Karpas-422 (cell line): ENCODE measurements at regions not wholly inside any gene's neighbourhood (a gene's known extent, or its start where the extent isn't known, plus 50 kb on each side); places are given as distances from the start of the nearest gene placed in this dataset.
A peak's percentile ranks its signal among the peaks of the same experiment; 100 is the strongest.

Experiments
- DNase-seq: peaks from one replicate; pipeline ENCODE4 v3.0.0-alpha.2; 2015
- H2AFZ ChIP-seq: fragments of 200-600 bp; sonication (generic); 2 replicates; pipeline ENCODE4 v1.6.1; 2014; ENCODE audit warnings: antibody characterized with exemption, low read length, mixed read lengths
- H3K27ac ChIP-seq: fragments of 200-600 bp; sonication (generic); 2 replicates; pipeline ENCODE4 v1.5.1; 2014; ENCODE audit warnings: mild to moderate bottlenecking, low read length, moderate library complexity
- H3K27me3 ChIP-seq: fragments of 200-600 bp; sonication (generic); 2 replicates; pipeline ENCODE4 v1.6.1; 2014; ENCODE audit warnings: low read length, mixed read lengths
- H3K36me3 ChIP-seq: fragments of 200-600 bp; sonication (generic); 2 replicates; pipeline ENCODE4 v1.6.1; 2014; ENCODE audit warnings: low read length, mixed read lengths; ENCODE audit not compliant: insufficient read depth
- H3K4me1 ChIP-seq: fragments of 200-600 bp; sonication (generic); 2 replicates; pipeline ENCODE4 v1.6.1; 2014; ENCODE audit warnings: mild to moderate bottlenecking, low read length, mixed read lengths
- H3K4me2 ChIP-seq: fragments of 200-600 bp; sonication (generic); 2 replicates; pipeline ENCODE4 v1.6.1; 2014; ENCODE audit warnings: low read length, low read depth, mild to moderate bottlenecking; ENCODE audit not compliant: poor library complexity, severe bottlenecking
- H3K4me3 ChIP-seq: fragments of 200-600 bp; sonication (generic); 2 replicates; pipeline ENCODE4 v1.5.1; 2014; ENCODE audit warnings: mild to moderate bottlenecking, antibody characterized with exemption, low read length, mixed read lengths
- H3K79me2 ChIP-seq: fragments of 200-600 bp; sonication (generic); 2 replicates; pipeline ENCODE4 v1.6.1; 2014; ENCODE audit warnings: mild to moderate bottlenecking, low read length, mixed read lengths
- H3K9ac ChIP-seq: fragments of 200-600 bp; sonication (generic); 2 replicates; pipeline ENCODE4 v1.6.0; 2014; ENCODE audit warnings: low read length
- H3K9me2 ChIP-seq: fragments of 200-600 bp; sonication (generic), shearing (Covaris generic); replicated peaks from 2 replicates; pipeline ENCODE4 v1.6.0; 2014; ENCODE audit warnings: mild to moderate bottlenecking, low read length, moderate library complexity; ENCODE audit not compliant: insufficient read depth
- H3K9me3 ChIP-seq: fragments of 300-700, 200-600 bp; sonication (generic); 2 replicates; pipeline ENCODE4 v1.6.1; 2014; ENCODE audit warnings: low read length, mixed read lengths
- H4K20me1 ChIP-seq: fragments of 200-600 bp; sonication (generic); 2 replicates; pipeline ENCODE4 v1.6.1; 2014; ENCODE audit warnings: mild to moderate bottlenecking, antibody characterized with exemption, low read length, low read depth; ENCODE audit not compliant: insufficient read depth

DNA sequence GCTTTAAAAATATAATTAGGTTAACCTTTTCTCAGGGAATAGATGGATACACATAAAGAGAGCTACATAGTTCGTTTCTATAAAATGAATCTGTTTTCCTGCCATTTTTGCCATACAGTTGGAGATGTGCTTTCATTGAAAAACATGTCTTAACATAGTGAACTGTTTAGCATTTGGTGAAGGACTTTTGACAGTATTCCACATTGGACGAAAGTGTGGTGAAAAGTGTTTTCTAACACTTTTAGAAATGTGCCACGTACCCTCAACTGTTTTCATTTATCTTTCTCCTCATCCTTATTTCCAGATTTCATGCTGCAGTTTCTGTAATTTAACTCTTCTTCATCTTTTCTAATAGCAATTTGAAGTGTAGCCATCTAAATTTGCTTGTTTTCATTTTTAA is 249.1 kb upstream of the MTNR1B start:
- DNase-seq: no peak
- H3K27ac ChIP-seq: no peak overlapping the region

GRCh38 chr11:92725352-92725751 is 244.1 kb upstream of the MTNR1B start:
- H2AFZ ChIP-seq: no peak overlapping the region
- no peaks in the 10 kb centered on the region for H3K9me3 ChIP-seq

More for the DNA sequence above, 249.1 kb upstream of the MTNR1B start:
- Histone ChIP-seq H4K20me1 (no peaks in the 10 kb centered on the region), H2AFZ (no peak overlapping the region), H3K4me1 (no peaks in the 10 kb centered on the region), H3K4me3 (no peak overlapping the region), H3K27me3 (peaks cover 4% of the 10 kb centered on the region; the same call in 1 of the 2 replicates), H3K4me2 (no peak overlapping the region), H3K36me3 (no peaks in the 10 kb centered on the region), H3K79me2 (no peaks in the 10 kb centered on the region), H3K9me2 (no peaks in the 10 kb centered on the region), H3K9ac (no peak overlapping the region), H3K9me3 (no peaks in the 10 kb centered on the region)

DNA sequence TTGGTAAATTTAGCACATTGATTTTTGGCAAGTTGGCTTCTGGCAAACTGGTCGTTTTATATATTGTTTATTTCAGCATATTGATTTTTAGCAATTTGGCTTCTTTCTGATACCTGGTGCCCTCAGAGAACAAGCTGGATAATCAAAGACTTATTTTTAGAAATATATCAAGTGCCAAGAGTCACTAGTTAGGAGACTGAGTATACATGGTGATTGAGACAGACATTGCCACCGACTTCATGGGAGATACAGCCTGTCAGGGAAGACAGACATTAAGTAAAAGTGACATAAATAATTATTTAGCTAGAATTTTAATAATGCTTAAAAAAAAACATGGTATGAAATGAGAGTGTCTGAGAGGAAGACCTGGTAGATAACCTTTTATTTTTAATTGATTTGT is 242.3 kb upstream of the MTNR1B start:
- no peaks in the 10 kb centered on the region for H3K36me3 ChIP-seq

More at GRCh38 chr11:92725352-92725751, 244.1 kb upstream of the MTNR1B start:
- H3K4me2 ChIP-seq: no peak overlapping the region
- H3K9me2 ChIP-seq: no peaks in the 10 kb centered on the region
- no peak overlapping the region for H3K4me3 ChIP-seq
- DNase-seq: no peak
- H3K27ac ChIP-seq: no peak overlapping the region
- no peak overlapping the region for H3K9ac ChIP-seq
- no peaks in the 10 kb centered on the region for H3K36me3 ChIP-seq
- H4K20me1 ChIP-seq: no peaks in the 10 kb centered on the region
- H3K79me2 ChIP-seq: no peaks in the 10 kb centered on the region
- H3K4me1 ChIP-seq: no peaks in the 10 kb centered on the region
- no peaks in the 10 kb centered on the region for H3K27me3 ChIP-seq

GRCh38 chr11:92727769-92728168 is 241.7 kb upstream of the MTNR1B start:
- Histone ChIP-seq H3K27me3 (peaks cover 3% of the 10 kb centered on the region; the same call in 1 of the 2 replicates), H3K9me2 (no peaks in the 10 kb centered on the region), H3K36me3 (no peaks in the 10 kb centered on the region), H3K4me3 (no peak overlapping the region), H3K9ac (no peak overlapping the region), H3K79me2 (no peaks in the 10 kb centered on the region), H3K27ac (no peak overlapping the region), H3K4me2 (no peak overlapping the region), H3K4me1 (no peaks in the 10 kb centered on the region), H3K9me3 (no peaks in the 10 kb centered on the region), H4K20me1 (no peaks in the 10 kb centered on the region), H2AFZ (no peak overlapping the region)
- DNase-seq: no peak

More for the DNA sequence above, 242.3 kb upstream of the MTNR1B start:
- DNase-seq: no peak
- Histone ChIP-seq H3K4me3 (no peak overlapping the region), H3K9me2 (no peaks in the 10 kb centered on the region), H3K9ac (no peak overlapping the region), H2AFZ (no peak overlapping the region), H4K20me1 (no peaks in the 10 kb centered on the region), H3K9me3 (no peaks in the 10 kb centered on the region), H3K79me2 (no peaks in the 10 kb centered on the region), H3K27me3 (peaks cover 3% of the 10 kb centered on the region; the same call in 1 of the 2 replicates), H3K27ac (no peak overlapping the region), H3K4me1 (no peaks in the 10 kb centered on the region), H3K4me2 (no peak overlapping the region)

DNA sequence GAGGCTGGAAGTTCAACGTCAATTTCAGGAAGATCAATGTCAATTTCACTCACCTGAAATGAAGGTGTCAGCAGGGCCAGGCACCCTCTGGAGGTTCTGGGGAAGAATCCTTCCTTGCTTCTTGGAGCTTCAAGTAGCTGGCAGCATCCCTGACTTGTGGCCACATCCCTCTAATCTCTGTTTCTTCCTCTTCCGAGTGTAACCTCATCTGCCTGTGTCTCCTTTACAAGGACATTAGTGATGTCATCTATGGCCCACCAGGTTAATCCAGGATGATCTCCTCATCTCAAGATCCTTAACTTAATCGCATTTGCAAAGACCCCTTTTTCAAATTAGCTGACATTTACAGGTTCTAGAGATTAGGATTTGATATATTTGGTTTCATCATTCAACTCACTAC is 240.8 kb upstream of the MTNR1B start:
- Histone ChIP-seq H3K36me3 (no peaks in the 10 kb centered on the region), H3K27me3 (peaks cover 3% of the 10 kb centered on the region; the same call in 1 of the 2 replicates), H3K4me3 (no peak overlapping the region), H3K4me2 (no peak overlapping the region), H4K20me1 (no peaks in the 10 kb centered on the region), H3K9me2 (no peaks in the 10 kb centered on the region), H3K9ac (no peak overlapping the region), H3K9me3 (no peaks in the 10 kb centered on the region), H3K79me2 (no peaks in the 10 kb centered on the region), H3K4me1 (no peaks in the 10 kb centered on the region), H3K27ac (no peak overlapping the region), H2AFZ (no peak overlapping the region)
- no peak for DNase-seq

DNA sequence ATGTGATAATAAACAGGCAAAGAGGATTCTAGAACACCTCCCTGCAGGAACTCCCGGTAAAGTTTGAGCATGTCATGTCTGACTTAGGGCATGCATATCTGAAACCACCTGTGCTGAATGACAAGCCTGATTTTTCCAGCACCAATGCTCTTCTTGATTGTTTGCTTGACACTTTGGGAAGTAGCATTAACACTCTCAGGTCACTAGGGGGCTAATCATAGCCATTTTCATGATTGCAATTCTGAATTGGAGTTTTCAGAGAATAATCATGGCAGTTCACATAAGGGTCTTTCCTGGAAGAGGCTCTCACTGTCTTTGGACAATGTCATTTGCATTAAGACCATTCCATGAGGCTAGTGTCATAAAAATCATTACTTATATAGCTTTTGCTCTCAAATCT is 234.4 kb upstream of the MTNR1B start:
- Histone ChIP-seq H3K27me3 (peaks cover 3% of the 10 kb centered on the region; the same call in 1 of the 2 replicates), H3K36me3 (no peaks in the 10 kb centered on the region), H3K4me1 (no peaks in the 10 kb centered on the region), H3K9ac (no peak overlapping the region), H3K27ac (no peak overlapping the region), H3K4me2 (no peak overlapping the region), H3K4me3 (no peak overlapping the region), H4K20me1 (no peaks in the 10 kb centered on the region), H3K9me2 (no peaks in the 10 kb centered on the region), H2AFZ (no peak overlapping the region), H3K9me3 (no peaks in the 10 kb centered on the region), H3K79me2 (no peaks in the 10 kb centered on the region)
- DNase-seq: peak; percentile 70

- Histone ChIP-seq H3K27ac (no peak overlapping the region), H4K20me1 (no peaks in the 10 kb centered on the region), H2AFZ (no peak overlapping the region), H3K4me1 (no peaks in the 10 kb centered on the region), H3K9me3 (no peaks in the 10 kb centered on the region), H3K36me3 (no peaks in the 10 kb centered on the region), H3K4me3 (no peak overlapping the region), H3K4me2 (no peak overlapping the region), H3K9ac (no peak overlapping the region), H3K79me2 (no peaks in the 10 kb centered on the region), H3K9me2 (no peaks in the 10 kb centered on the region), H3K27me3 (no peaks in the 10 kb centered on the region)
- DNase-seq: no peak
Observed at GRCh38 chr11:92738276-92738675, 231.2 kb upstream of the MTNR1B start.

DNA sequence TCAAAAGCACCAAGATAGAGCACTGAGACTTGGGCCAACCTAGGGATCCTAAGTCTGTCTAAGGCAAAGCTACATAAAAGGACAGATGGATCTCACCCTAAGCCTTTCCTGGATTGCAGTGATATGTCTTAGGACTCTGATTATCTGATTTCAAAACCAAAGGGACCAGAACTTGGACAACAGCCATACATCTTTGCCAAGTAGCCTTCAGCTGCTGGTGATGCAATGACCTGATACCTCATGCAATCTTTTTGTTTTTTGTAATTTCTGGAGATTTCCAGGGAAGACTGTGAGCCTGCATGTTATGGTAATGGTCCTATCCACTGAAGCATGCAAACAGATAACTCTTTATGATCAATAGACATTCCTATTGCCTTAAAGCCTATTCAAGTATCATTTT is 230.4 kb upstream of the MTNR1B start:
- Histone ChIP-seq H3K79me2 (no peaks in the 10 kb centered on the region), H3K9ac (no peak overlapping the region), H3K4me3 (no peak overlapping the region), H3K27me3 (no peaks in the 10 kb centered on the region), H4K20me1 (no peaks in the 10 kb centered on the region), H3K36me3 (no peaks in the 10 kb centered on the region), H3K4me2 (no peak overlapping the region), H3K4me1 (no peaks in the 10 kb centered on the region), H2AFZ (no peak overlapping the region), H3K9me3 (no peaks in the 10 kb centered on the region), H3K27ac (no peak overlapping the region), H3K9me2 (no peaks in the 10 kb centered on the region)
- no peak for DNase-seq

DNA sequence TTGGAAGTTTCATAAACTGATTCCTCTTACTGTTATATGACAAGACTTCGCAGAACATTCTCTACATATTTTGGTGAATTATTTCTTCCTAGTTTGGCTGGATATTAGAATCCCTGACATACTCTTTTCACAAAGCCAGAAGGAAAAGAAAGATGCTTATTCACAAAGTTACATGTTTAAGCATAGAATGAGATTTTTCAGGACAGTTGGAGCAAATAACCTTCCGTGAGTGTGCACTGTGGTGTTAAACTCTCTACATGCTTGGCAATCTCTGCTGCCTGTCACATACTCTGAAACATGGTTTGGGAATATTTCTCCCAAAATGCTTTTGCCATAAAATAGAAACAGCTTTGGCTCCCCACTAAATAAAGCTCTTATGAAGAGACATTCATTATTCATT is 230.0 kb upstream of the MTNR1B start:
- no peak for DNase-seq
- H2AFZ ChIP-seq: no peak overlapping the region
- no peaks in the 10 kb centered on the region for H3K4me1 ChIP-seq
- H3K27me3 ChIP-seq: no peaks in the 10 kb centered on the region
- no peaks in the 10 kb centered on the region for H3K79me2 ChIP-seq
- H3K9ac ChIP-seq: no peak overlapping the region
- H4K20me1 ChIP-seq: no peaks in the 10 kb centered on the region
- no peaks in the 10 kb centered on the region for H3K9me3 ChIP-seq
- no peak overlapping the region for H3K27ac ChIP-seq
- no peaks in the 10 kb centered on the region for H3K9me2 ChIP-seq
- H3K4me3 ChIP-seq: no peak overlapping the region
- H3K36me3 ChIP-seq: no peaks in the 10 kb centered on the region
- H3K4me2 ChIP-seq: no peak overlapping the region
